GM21528 (cell line): ENCODE measurements at regions not wholly inside any gene's neighbourhood (a gene's known extent, or its start where the extent isn't known, plus 50 kb on each side); places are given as distances from the start of the nearest gene placed in this dataset.

ENCODE experiments used
- ATAC-seq: cut with Tn5 transposase; IDR thresholded peaks from one replicate; pipeline ENCODE4 v1.9.1; 2021; ENCODE audit warnings: mild to moderate bottlenecking, moderate library complexity; ENCODE audit not compliant: unreplicated experiment, low FRiP score

GRCh38 chr5:109944461-109944860 is 254.7 kb downstream of the MAN2A1 start:
- no peak for ATAC-seq

GRCh38 chr5:109945097-109945678 is 255.5 kb downstream of the MAN2A1 start:
- ATAC-seq, result no peak

- ATAC-seq, result no peak
Measured at GRCh38 chr5:109945723-109946480, 256.2 kb downstream of the MAN2A1 start.

- ATAC-seq, result no peak
Measured at GRCh38 chr5:109946610-109947009, 256.9 kb downstream of the MAN2A1 start.

GRCh38 chr5:109947667-109948066 is 257.9 kb downstream of the MAN2A1 start:
- no peak for ATAC-seq

GRCh38 chr5:109950634-109951033 is 260.9 kb downstream of the MAN2A1 start:
- ATAC-seq, result no peak

GRCh38 chr5:109951348-109951747 is 261.6 kb downstream of the MAN2A1 start:
- no peak for ATAC-seq

GRCh38 chr5:109951758-109952157 is 262.0 kb downstream of the MAN2A1 start:
- ATAC-seq, result no peak

GRCh38 chr5:109953761-109954160 is 264.0 kb downstream of the MAN2A1 start:
- ATAC-seq, result no peak

- no peak for ATAC-seq
Measured at GRCh38 chr5:109956884-109957283, 267.2 kb downstream of the MAN2A1 start.

- ATAC-seq, result no peak
Measured at GRCh38 chr5:109958082-109958481, 268.4 kb downstream of the MAN2A1 start.

- ATAC-seq, result no peak
Measured at GRCh38 chr5:109959652-109960051, 269.9 kb downstream of the MAN2A1 start.

- no peak for ATAC-seq
Measured at GRCh38 chr5:109961751-109962150, 272.0 kb downstream of the MAN2A1 start.

- ATAC-seq, result no peak
Measured at GRCh38 chr5:109962882-109963603, 273.3 kb downstream of the MAN2A1 start.

- no peak for ATAC-seq
Measured at GRCh38 chr5:109964136-109964535, 274.4 kb downstream of the MAN2A1 start.

- ATAC-seq, result no peak
Measured at GRCh38 chr5:109965634-109966033, 275.9 kb downstream of the MAN2A1 start.

- ATAC-seq, result no peak
Measured at GRCh38 chr5:109971968-109972367, 282.2 kb downstream of the MAN2A1 start.

- no peak for ATAC-seq
Measured at GRCh38 chr5:109981979-109982378, 292.3 kb downstream of the MAN2A1 start.

GRCh38 chr5:109982966-109983534 is 293.3 kb downstream of the MAN2A1 start:
- ATAC-seq, result no peak

- no peak for ATAC-seq
Measured at GRCh38 chr5:109986726-109987125, 297.0 kb downstream of the MAN2A1 start.

- ATAC-seq, result no peak
Measured at GRCh38 chr5:109987355-109987754, 297.6 kb downstream of the MAN2A1 start.
